Bronchial epithelial cell (primary cell): ENCODE measurements at regions not wholly inside any gene's neighbourhood (a gene's known extent, or its start where the extent isn't known, plus 50 kb on each side); places are given as distances from the start of the nearest gene placed in this dataset.

Experiments
- DNase-seq: peaks from one replicate; pipeline ENCODE4 v3.0.0-alpha.2; 2010; ENCODE audit warnings: low read depth
- FAIRE-seq: peaks from 2 replicates; lab custom pipeline; 2011; peaks lifted over from hg19 to GRCh38; lab: Jason Lieb, UNC
- H3K27me3 ChIP-seq: 2 replicates; pipeline ENCODE4 v1.5.1; 2011; ENCODE audit warnings: low read length; ENCODE audit not compliant: control insufficient read depth, insufficient read depth
- H3K36me3 ChIP-seq: 2 replicates; pipeline ENCODE4 v1.5.1; 2011; ENCODE audit warnings: low read length; ENCODE audit not compliant: control insufficient read depth, insufficient read depth
- H3K4me3 ChIP-seq: 2 replicates; pipeline ENCODE4 v1.5.1; 2011; ENCODE audit warnings: mild to moderate bottlenecking, low read depth, low read length, control low read depth
- TF ChIP-seq, protein P1 (sequence below): IDR thresholded peaks from 2 replicates; pipeline ENCODE4 v1.5.1; 2011; ENCODE audit warnings: mild to moderate bottlenecking, moderate library complexity, low read length, control low read depth, inconsistent platforms; ENCODE audit not compliant: insufficient read depth, severe bottlenecking

DNA sequence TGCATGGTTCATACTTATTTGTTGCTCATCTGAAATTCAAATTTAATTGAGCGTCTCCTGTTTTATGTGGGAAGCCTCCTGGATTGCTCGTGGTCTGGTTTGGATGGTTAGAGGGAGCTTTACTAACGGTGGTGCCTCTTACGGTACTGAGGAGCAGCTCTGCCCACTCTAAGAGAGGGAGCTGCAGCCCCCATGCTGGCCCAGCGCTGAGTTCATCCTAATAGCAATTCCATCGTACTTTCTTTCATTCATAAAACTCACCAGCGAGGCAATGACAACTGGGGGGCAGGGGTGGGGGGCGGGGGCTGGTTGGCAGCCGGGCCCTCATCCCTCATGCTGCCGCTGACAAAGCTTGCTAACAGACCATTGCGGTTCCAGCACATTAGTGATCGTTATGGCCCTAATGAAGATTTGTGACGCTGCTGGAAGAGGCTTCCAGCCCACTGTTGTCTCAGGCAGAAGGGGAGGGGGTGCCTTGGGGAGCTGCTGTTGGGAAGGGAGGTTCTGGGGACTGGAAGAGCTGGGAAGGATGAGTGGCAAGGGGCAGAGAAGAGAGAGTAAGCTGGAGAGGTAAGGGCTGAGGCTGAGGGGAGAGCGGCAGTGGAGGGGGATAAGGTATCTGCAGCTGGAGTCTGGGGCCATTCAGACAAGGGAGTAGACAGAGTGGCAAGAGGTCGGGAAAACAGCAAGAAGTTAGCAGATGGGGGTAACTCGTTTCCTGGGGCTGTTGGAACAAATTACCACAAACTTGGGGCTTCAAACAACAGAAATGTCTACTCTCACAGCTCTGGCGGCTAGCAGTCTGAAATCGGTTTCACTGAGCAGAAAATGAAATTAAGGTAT is 238.1 kb downstream of the LPIN1 start:
- FAIRE-seq (no peak), DNase-seq (no peak)
- TF ChIP-seq, protein P1, sequence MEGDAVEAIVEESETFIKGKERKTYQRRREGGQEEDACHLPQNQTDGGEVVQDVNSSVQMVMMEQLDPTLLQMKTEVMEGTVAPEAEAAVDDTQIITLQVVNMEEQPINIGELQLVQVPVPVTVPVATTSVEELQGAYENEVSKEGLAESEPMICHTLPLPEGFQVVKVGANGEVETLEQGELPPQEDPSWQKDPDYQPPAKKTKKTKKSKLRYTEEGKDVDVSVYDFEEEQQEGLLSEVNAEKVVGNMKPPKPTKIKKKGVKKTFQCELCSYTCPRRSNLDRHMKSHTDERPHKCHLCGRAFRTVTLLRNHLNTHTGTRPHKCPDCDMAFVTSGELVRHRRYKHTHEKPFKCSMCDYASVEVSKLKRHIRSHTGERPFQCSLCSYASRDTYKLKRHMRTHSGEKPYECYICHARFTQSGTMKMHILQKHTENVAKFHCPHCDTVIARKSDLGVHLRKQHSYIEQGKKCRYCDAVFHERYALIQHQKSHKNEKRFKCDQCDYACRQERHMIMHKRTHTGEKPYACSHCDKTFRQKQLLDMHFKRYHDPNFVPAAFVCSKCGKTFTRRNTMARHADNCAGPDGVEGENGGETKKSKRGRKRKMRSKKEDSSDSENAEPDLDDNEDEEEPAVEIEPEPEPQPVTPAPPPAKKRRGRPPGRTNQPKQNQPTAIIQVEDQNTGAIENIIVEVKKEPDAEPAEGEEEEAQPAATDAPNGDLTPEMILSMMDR = no peak
- Histone ChIP-seq H3K4me3 (no peak overlapping the region), H3K27me3 (no peaks in the 10 kb centered on the region), H3K36me3 (no peaks in the 10 kb centered on the region)

DNA sequence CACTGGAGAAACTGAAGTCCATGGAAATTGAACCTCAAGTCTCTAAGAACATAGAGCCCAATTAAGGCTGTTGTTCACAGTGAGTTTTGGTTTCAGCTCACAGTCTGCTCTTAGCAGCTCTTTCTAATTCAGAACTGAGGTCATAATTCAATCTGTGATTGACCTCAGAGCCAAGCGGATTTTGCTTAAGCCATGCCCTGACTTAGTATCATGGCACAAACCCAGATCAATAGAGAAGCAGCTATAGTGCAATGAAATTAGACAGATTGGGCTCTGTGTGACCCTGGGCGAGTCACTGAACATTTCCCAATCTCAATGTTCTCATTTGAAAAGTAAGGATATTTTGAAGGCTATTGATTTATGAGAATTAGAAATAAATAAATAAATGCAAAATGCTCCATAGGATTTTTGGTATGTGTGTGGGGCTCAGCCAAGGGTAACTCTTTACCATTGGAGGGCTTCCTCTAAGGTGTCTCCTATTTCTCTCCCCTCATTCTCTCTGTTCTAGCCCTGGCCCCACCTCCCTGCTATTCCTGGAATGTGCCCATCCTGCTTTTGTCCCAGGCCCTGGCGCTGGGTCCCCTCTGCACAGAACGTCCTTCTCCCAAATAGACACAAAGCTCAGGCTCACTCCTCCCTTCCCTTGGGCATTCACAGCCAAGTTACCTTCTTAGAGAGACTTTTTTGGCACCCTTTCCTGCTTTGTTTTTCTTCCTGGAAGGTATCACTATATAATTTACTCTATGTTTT is 239.6 kb downstream of the LPIN1 start:
- H3K36me3 ChIP-seq = no peaks in the 10 kb centered on the region
- no peaks in the 10 kb centered on the region for H3K27me3 ChIP-seq
- TF ChIP-seq, protein P1 = no peak
- no peak overlapping the region for H3K4me3 ChIP-seq
- FAIRE-seq (no peak), DNase-seq (no peak)

DNA sequence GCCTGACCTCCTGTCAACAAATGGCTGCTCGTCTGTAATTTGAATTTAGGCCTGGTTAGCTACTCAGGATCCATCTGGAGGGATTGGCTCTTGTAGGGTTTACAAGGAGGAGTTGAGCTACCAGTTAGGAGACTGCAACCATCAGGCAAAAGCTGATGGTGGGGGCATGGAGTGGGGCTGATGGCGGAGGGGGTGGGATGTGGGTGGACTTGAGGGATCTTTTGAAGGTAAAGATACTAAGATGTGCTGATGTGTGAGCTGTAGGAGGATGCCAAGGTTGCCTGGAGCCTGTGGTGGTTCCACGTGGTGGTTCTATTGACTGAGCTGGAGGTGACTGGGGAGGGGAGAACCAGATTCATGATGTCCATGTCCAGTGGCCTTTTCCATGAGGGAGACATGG is 240.7 kb downstream of the LPIN1 start:
- TF ChIP-seq, protein P1 = no peak
- FAIRE-seq = no peak
- no peak overlapping the region for H3K4me3 ChIP-seq
- no peaks in the 10 kb centered on the region for H3K36me3 ChIP-seq
- no peak for DNase-seq
- no peaks in the 10 kb centered on the region for H3K27me3 ChIP-seq

DNA sequence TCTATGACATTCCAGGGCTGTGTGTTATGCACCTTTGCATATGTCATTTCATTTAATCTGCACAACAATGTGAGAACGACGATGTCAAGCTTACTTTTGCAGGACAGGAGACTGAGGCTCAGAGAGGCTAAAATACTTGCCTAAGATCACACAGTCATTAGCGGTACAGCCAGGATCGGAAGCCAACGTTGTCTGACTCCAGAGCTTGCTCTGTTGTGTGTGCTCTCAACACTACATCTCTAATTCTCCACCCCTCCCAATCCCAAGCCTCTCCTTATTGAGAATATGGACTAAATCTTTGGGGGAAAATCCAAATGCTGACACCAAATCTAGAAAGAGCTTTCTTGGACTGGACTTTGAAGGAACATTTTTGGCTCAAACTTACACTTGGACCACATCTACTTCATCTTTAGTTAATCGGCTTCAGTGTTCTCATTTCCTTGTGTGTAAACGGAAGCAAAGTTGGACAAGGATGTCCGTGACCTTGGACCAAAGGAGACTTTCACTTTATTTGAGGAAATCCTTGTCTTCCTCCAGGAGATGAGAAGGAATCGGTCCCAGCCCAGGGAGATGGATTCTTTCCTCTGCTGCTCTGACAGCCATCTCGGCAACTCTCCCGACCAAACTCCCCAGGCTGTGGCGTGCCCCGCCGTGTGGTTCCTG is 242.4 kb downstream of the LPIN1 start:
- Histone ChIP-seq H3K36me3 (no peaks in the 10 kb centered on the region), H3K4me3 (no peak overlapping the region), H3K27me3 (no peaks in the 10 kb centered on the region)
- DNase-seq (no peak), FAIRE-seq (no peak)
- TF ChIP-seq, protein P1 = no peak

DNA sequence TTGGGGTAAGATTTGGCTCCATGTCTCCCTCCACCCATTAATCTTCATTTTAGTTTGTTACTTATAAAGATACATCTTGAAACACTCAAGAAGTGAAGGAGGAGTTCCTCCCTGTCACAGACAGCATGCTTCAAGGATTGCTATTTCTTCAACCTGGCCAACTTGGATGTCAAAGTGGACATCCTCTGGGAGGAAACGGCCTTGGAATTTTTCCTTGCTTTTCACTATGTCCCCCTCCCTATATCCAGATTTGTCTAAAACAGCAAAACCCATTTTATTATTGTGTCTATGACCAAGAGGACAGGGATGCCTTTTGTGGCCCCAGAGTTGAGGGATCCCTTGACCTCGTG is 242.9 kb downstream of the LPIN1 start:
- FAIRE-seq (no peak), DNase-seq (no peak)
- no peaks in the 10 kb centered on the region for H3K36me3 ChIP-seq
- TF ChIP-seq, protein P1 = no peak
- no peak overlapping the region for H3K4me3 ChIP-seq
- no peaks in the 10 kb centered on the region for H3K27me3 ChIP-seq
